COLO668 (cell line): ENCODE measurements at regions not wholly inside any gene's neighbourhood (a gene's known extent, or its start where the extent isn't known, plus 50 kb on each side); places are given as distances from the start of the nearest gene placed in this dataset.
"Not testable (repeated sequence)": the region's sequence is repeated elsewhere in the genome, so short reads cannot be mapped to it uniquely, and the experiment has no call there.

Experiments used
- DNase-seq: peaks from one replicate; lab custom pipeline; 2025; ENCODE audit not compliant: unreplicated experiment; lab: John Stamatoyannopoulos, UW

DNA sequence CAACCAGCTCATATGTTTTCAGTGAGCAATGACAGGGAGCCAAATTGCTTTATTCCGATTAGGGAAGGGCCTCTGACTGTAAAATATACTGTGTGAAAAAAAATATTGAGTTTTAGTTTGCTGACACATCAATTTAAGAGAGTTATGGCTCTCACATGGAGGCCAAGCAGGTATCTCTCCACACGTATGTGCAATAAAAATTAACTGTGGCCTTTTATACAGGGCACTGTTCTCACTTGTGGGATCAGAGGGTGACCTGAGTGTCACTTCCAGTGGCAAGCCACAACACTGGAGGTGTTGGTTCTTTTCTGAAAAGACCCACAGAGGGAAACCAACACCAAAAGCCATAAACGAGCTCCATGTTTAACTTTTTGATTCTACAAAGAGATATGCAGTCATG is 462.8 kb downstream of the MID1IP1 start:
- DNase-seq, result no peak

- DNase-seq, result no peak
Observed at GRCh38 chrX:39267176-39267575, 465.9 kb downstream of the MID1IP1 start.

GRCh38 chrX:39268207-39268606 is 466.9 kb downstream of the MID1IP1 start:
- no peak for DNase-seq

DNA sequence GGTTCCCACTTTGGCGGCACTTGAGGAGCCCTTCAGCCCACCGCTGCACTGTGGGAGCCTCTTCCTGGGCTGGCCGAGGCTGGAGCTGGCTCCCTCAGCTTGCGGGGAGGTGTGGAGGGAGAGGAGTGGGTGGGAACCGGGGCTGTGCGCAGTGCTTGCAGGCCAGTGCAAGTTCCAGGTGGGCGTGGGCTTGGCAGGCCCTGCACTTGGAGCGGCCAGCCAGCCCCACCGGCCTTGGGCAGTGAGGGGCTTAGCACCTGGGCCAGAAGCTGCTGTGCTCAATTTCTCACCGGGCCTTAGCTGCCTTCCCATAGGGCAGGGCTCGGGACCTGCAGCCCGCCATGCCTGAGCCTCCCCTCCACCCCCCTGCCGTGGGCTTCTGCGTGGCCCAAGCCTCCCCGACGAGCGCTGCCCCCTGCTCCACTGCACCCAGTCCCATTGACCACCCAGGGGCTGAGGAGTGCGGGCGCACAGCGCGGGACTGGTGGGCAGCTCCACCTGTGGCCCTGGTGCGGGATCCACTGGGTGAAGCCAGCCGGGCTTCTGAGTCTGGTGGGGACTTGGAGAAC is 474.3 kb downstream of the MID1IP1 start:
- no peak for DNase-seq

- not testable (repeated sequence) for DNase-seq
Observed at GRCh38 chrX:39277685-39278390, 476.6 kb downstream of the MID1IP1 start.

DNA sequence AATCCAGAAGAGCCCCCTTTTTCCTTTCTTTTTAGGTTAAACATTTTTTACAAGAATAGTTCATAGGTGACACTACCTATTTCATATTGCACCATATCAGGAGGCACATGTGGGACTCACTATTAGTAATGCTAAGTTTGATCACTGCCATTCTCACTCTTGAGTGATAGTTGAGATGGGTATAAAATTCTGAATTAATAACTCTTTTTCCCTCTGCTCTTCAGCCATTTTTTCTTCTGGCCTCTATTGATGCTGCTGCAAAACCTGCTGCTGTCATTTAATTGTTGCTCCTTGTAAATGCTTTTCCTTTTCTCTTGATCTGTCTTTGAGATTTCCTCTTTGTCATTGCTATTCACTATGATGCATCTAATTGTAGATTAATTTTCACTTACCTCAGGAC is 482.0 kb downstream of the MID1IP1 start:
- no peak for DNase-seq

- DNase-seq, result no peak
Observed at GRCh38 chrX:39288592-39288991, 487.3 kb downstream of the MID1IP1 start.

DNA sequence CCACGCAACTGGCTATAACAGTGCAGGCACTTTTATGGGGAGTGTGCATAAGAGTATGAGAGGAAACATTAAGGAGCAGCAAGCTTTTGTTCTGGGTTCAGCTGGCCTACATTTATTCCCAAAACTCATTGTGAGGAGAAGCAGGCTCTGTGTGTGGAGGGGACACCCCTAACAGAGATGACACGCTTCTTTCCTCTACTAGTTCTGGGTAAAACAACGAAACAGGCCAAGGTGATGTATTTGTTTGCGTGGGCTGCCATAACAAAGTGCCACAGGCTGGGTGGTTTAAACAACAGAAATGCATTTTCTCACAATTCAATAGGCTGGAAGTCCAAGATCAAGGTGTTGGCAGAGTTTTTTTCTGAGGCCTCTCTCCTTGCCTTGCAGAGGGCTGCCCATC is 488.6 kb downstream of the MID1IP1 start:
- DNase-seq, result no peak

DNA sequence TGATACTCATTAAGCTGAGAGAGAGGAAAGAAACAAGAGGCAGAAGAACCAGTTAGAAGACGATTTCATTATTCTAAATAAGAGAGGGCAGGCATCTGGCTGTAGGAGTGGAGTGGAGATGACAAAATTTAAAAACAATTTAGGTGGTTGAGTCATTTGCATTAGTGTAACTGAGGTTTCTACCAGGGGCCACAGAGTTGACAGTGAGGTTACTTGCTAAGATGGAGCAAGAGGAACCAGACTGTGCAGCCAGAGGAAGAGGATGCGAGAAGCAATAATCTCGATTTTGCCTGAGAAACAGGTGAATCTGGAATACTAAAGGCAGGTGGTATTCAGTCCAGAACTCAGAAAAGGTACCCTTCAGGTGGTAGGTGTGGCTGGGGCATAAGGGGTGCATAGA is 491.9 kb downstream of the MID1IP1 start:
- DNase-seq, result no peak

DNA sequence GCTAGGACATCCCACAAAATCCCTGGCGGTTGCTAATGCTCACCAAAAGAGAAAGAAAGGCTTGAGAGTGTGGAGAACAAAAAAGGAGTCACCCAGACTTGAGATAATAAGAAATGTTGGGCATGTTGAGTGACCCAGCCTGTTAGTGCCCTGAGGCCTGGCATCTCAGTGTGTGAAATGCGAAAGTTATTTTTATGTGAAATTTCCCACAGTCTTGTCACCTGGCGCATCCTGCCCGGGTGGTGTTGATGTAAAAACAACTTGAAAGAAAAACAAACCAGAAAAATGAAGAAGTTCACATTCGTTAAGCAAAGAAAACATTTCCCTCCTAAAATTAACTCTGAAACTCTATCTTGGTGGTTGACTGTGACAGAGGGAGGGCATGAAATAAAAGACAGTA is 495.2 kb downstream of the MID1IP1 start:
- DNase-seq, result no peak

DNA sequence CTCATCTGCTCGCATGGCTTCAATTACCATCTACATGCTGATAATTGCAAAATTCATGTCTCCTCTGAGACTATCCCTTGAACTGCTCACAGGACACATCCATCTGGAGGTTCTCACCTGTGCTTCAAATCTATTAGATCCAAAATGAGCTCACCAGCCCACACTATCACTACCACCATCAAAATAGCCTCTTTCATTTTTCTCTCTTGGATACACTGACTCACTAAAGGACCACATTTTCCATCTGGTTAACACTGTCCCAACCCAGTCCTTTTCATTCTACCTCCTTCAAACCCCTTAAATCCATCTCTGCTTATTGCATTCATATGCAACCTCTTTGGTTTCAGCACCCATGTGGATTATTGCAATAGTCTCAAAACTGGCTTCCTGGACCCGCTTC is 497.6 kb downstream of the MID1IP1 start:
- no peak for DNase-seq

DNA sequence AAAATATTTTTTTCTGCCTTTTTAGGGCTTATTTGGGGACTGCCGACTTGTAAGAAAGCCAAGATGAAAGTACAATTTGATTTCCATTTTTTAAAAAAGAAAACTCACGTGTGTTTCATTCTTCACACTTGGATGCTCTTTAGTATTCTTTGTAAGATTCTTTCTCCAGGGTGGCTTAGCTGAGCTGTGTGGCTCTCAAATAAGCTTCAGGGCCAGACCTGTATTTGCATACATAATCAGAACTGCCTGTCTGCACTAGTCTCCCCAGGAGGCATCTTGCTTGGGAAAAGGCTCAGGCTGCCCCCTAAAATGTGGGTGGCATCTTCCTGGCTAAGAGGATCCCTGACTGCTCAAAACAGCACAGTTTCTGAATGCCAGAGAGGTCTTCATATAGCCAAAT is 498.4 kb downstream of the MID1IP1 start:
- DNase-seq, result no peak

DNA sequence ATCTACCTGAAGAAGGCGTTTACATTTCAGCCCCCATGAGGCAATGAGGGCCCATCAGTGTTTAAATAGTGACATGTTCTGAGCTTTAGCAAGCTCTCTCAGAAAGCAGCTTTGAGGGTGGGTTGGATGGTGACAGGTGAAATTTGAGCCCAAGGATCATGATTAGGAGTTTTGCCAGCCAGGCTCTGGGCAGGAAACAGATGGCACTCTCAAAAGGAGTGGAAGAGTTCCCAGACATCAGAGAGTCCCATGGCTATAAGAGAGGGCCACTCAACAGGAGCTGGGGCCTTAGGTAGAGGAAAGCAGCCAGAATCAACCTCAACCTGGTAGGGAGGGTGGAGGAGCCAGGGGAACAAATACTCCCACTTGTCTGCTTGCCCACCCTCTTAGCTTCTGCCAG is 499.8 kb downstream of the MID1IP1 start:
- peak; percentile 42 for DNase-seq

DNA sequence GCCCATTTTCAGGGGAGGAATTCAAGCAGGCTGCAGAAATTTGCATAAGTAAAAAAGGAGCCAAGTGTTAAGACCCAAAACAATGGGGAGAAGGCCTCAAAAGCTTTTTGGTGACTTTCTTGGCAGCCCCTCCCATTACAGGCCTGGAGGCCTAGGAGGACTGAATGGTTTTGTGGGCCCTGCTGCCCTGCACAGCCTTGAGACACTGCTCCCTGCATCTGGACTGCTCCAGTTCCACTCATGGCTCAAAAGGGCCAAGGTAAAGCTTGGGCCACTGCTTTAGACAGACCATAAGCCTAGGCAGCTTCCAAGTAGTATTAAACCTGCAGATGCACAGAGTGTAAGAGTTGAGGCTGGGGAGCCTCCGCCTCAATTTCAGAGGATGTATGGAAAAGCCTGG is 501.6 kb downstream of the MID1IP1 start:
- no peak for DNase-seq

GRCh38 chrX:39304746-39305145 is 503.5 kb downstream of the MID1IP1 start:
- no peak for DNase-seq

GRCh38 chrX:39307488-39307887 is 506.2 kb downstream of the MID1IP1 start:
- no peak for DNase-seq

- no peak for DNase-seq
Observed at GRCh38 chrX:39308126-39308525, 506.9 kb downstream of the MID1IP1 start.

GRCh38 chrX:39309018-39309635 is 507.9 kb downstream of the MID1IP1 start:
- DNase-seq, result peak; percentile 15

DNA sequence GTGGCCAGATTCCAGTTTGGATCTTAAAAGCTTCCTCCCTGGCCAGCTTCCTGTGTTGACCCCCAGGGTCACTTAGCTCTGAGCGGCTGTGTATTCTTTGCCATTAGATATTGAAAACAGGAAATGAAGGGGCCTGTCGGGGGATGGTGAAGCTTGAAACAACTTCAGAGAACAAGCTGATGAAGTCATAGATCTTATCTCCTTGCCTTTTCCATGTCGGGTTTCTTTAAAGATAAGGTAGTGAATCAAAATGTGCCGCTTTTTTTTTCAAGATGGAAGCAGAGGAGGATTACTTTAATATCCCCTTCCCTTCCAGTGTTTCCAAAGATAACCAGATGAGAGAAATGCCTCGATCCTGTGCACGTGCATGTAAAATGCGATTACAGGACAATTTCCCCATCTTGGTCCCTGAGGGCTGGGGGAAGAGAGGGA is 508.5 kb downstream of the MID1IP1 start:
- DNase-seq, result peak; percentile 8

DNA sequence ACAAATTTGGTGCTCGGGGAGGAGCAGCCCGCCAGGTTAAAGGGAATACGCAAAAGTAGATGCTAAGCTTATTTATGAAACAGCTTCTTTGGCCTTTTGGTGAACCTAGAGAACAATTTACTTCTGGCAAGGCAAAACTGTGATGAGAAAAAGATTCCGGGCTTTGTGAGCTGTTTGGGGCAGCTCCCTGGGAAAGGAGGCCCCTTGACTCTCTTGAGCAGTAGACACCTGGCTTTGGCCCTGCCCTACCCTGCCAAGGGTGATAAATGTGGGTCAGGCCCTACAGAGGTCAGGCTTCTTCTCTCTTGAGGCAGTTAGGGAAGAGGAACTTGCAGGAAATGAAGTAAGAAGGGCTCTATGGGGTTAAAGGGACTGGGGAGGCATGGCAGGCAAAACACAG is 509.6 kb downstream of the MID1IP1 start:
- DNase-seq, result no peak

DNA sequence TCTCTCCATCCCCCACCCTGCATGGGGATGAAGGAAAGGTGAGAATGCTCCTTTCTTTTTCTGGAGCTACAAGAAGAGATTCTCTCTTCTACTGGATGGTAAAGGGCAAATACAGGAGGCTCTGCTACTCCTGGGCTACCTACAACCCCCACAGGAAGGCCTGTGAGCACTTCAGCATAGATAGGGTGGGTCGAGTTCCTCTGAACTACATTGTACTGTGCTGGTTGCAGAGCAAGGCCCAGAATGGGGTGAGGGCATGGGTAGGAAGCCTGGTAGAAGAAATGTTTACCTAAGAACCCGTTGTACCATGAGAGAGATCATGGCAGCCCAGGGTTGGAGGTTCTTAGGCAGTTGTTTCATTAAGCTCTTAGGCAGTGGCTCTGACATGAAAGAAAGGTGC is 510.4 kb downstream of the MID1IP1 start:
- DNase-seq, result no peak

GRCh38 chrX:39313146-39313545 is 511.9 kb downstream of the MID1IP1 start:
- DNase-seq, result no peak
